ENCODE measurements at regions not wholly inside any gene's neighbourhood (a gene's known extent, or its start where the extent isn't known, plus 50 kb on each side); places are given as distances from the start of the nearest gene placed in this dataset.

- DNase-seq: no peak
Observed at GRCh38 chr4:147328189-147328588, 152.7 kb upstream of the EDNRA start.

GRCh38 chr4:147328756-147329446 lies 152.0 kb upstream of the EDNRA start:
- DNase-seq: no peak

GRCh38 chr4:147332091-147332490 lies 148.8 kb upstream of the EDNRA start:
- peak; percentile 55 for DNase-seq

GRCh38 chr4:147334478-147334877 lies 146.4 kb upstream of the EDNRA start:
- no peak for DNase-seq

- DNase-seq: no peak
Observed at GRCh38 chr4:147335183-147335582, 145.7 kb upstream of the EDNRA start.

- no peak for DNase-seq
Observed at GRCh38 chr4:147336252-147336651, 144.6 kb upstream of the EDNRA start.

GRCh38 chr4:147339100-147339499 lies 141.8 kb upstream of the EDNRA start:
- no peak for DNase-seq

GRCh38 chr4:147340111-147340510 lies 140.8 kb upstream of the EDNRA start:
- DNase-seq: no peak

GRCh38 chr4:147340591-147341120 lies 140.2 kb upstream of the EDNRA start:
- no peak for DNase-seq

- DNase-seq: no peak
Observed at GRCh38 chr4:147343692-147344091, 137.2 kb upstream of the EDNRA start.

- no peak for DNase-seq
Observed at GRCh38 chr4:147345662-147346061, 135.2 kb upstream of the EDNRA start.

- no peak for DNase-seq
Observed at GRCh38 chr4:147347217-147347616, 133.7 kb upstream of the EDNRA start.

- no peak for DNase-seq
Observed at GRCh38 chr4:147349193-147349592, 131.7 kb upstream of the EDNRA start.

- no peak for DNase-seq
Observed at GRCh38 chr4:147351083-147351787, 129.7 kb upstream of the EDNRA start.

- DNase-seq: no peak
Observed at GRCh38 chr4:147354237-147354636, 126.7 kb upstream of the EDNRA start.

- DNase-seq: no peak
Observed at GRCh38 chr4:147355032-147355656, 125.8 kb upstream of the EDNRA start.

GRCh38 chr4:147355847-147356246 lies 125.0 kb upstream of the EDNRA start:
- no peak for DNase-seq

- no peak for DNase-seq
Observed at GRCh38 chr4:147360301-147360700, 120.6 kb upstream of the EDNRA start.

- no peak for DNase-seq
Observed at GRCh38 chr4:147361726-147362125, 119.2 kb upstream of the EDNRA start.

GRCh38 chr4:147362938-147363337 lies 118.0 kb upstream of the EDNRA start:
- no peak for DNase-seq

- no peak for DNase-seq
Observed at GRCh38 chr4:147363514-147363913, 117.4 kb upstream of the EDNRA start.

- no peak for DNase-seq
Observed at GRCh38 chr4:147365396-147365795, 115.5 kb upstream of the EDNRA start.

- DNase-seq: no peak
Observed at GRCh38 chr4:147366164-147366563, 114.7 kb upstream of the EDNRA start.

- no peak for DNase-seq
Observed at GRCh38 chr4:147367891-147368290, 113.0 kb upstream of the EDNRA start.

Measured in right forelimb (tissue), 1 donor.